ENCODE measurements at regions not wholly inside any gene's neighbourhood (a gene's known extent, or its start where the extent isn't known, plus 50 kb on each side); places are given as distances from the start of the nearest gene placed in this dataset.

DNA sequence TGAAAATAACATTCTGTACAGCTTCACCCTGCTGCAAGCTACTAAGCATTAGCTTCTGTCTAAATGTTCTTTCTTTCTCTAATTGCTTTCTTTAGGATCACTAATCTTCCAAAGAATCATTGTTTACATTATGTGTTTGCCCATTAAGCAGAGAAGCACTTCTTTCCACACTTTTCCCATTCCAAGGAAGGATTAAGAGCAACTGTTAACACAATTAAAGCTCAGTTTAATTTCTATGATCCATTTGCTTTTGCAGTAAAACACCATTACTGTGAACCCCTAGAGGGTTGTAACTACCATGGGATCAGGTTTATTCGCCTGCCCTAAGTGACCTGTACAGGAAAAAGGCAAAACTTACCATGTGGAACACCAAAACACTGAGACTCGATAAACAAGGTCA, 125.8 kb upstream of the ZNF385D start:
- no peaks in the 10 kb centered on the region for H3K27me3 ChIP-seq
- intact Hi-C loops (cut with DNase I; ENCODE audit: low total_unique reads), result no loop called here
- TF ChIP-seq POLR2A (IDR thresholded peaks at IDR 0.05) (no peak), POLR2AphosphoS5 (IDR thresholded peaks at IDR 0.05) (no peak)
- TF ChIP-seq, protein P1, sequence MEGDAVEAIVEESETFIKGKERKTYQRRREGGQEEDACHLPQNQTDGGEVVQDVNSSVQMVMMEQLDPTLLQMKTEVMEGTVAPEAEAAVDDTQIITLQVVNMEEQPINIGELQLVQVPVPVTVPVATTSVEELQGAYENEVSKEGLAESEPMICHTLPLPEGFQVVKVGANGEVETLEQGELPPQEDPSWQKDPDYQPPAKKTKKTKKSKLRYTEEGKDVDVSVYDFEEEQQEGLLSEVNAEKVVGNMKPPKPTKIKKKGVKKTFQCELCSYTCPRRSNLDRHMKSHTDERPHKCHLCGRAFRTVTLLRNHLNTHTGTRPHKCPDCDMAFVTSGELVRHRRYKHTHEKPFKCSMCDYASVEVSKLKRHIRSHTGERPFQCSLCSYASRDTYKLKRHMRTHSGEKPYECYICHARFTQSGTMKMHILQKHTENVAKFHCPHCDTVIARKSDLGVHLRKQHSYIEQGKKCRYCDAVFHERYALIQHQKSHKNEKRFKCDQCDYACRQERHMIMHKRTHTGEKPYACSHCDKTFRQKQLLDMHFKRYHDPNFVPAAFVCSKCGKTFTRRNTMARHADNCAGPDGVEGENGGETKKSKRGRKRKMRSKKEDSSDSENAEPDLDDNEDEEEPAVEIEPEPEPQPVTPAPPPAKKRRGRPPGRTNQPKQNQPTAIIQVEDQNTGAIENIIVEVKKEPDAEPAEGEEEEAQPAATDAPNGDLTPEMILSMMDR (IDR thresholded peaks at IDR 0.05), result no peak
- H3K9me3 ChIP-seq, result no peaks in the 10 kb centered on the region
- H3K27ac ChIP-seq, result no peak overlapping the region
- H3K4me3 ChIP-seq, result no peak overlapping the region
- H3K36me3 ChIP-seq, result no peaks in the 10 kb centered on the region
- DNase-seq (ENCODE audit: low spot score in 2 of 2), result no peak
- no peaks in the 10 kb centered on the region for H3K4me1 ChIP-seq

- Histone ChIP-seq H3K4me3 (no peak overlapping the region), H3K4me1 (no peaks in the 10 kb centered on the region), H3K9me3 (no peaks in the 10 kb centered on the region), H3K36me3 (no peaks in the 10 kb centered on the region), H3K27me3 (no peaks in the 10 kb centered on the region), H3K27ac (no peak overlapping the region)
- intact Hi-C loops (cut with DNase I; ENCODE audit: low total_unique reads), result no loop called here
- TF ChIP-seq POLR2A (IDR thresholded peaks at IDR 0.05) (no peak), POLR2AphosphoS5 (IDR thresholded peaks at IDR 0.05) (no peak)
- TF ChIP-seq, protein P1 (IDR thresholded peaks at IDR 0.05), result no peak
- no peak for DNase-seq (ENCODE audit: low spot score in 2 of 2)
Measured at GRCh38 chr3:21877214-21877754, 126.3 kb upstream of the ZNF385D start.

- H3K4me1 ChIP-seq, result no peaks in the 10 kb centered on the region
- no peaks in the 10 kb centered on the region for H3K36me3 ChIP-seq
- H3K9me3 ChIP-seq, result no peaks in the 10 kb centered on the region
- no peak for DNase-seq (ENCODE audit: low spot score in 2 of 2)
- TF ChIP-seq POLR2A (IDR thresholded peaks at IDR 0.05) (no peak), POLR2AphosphoS5 (IDR thresholded peaks at IDR 0.05) (no peak)
- TF ChIP-seq, protein P1 (IDR thresholded peaks at IDR 0.05), result no peak
- intact Hi-C loops (cut with DNase I; ENCODE audit: low total_unique reads), result no loop called here
- H3K4me3 ChIP-seq, result no peak overlapping the region
- no peaks in the 10 kb centered on the region for H3K27me3 ChIP-seq
- H3K27ac ChIP-seq, result no peak overlapping the region
Measured at GRCh38 chr3:21879184-21879886, 128.3 kb upstream of the ZNF385D start.

GRCh38 chr3:21888656-21889055, 137.6 kb upstream of the ZNF385D start:
- intact Hi-C loops (cut with DNase I; ENCODE audit: low total_unique reads), result no loop called here
- Histone ChIP-seq H3K27me3 (no peaks in the 10 kb centered on the region), H3K4me3 (no peak overlapping the region), H3K4me1 (no peaks in the 10 kb centered on the region), H3K9me3 (no peaks in the 10 kb centered on the region), H3K36me3 (no peaks in the 10 kb centered on the region), H3K27ac (no peak overlapping the region)
- no peak for DNase-seq (ENCODE audit: low spot score in 2 of 2)
- no peak for TF ChIP-seq POLR2AphosphoS5 (IDR thresholded peaks at IDR 0.05)
- TF ChIP-seq, protein P1 (IDR thresholded peaks at IDR 0.05), result no peak
- TF ChIP-seq POLR2A (IDR thresholded peaks at IDR 0.05), result no peak

GRCh38 chr3:21889166-21889565, 138.2 kb upstream of the ZNF385D start:
- H3K4me3 ChIP-seq, result no peak overlapping the region
- H3K9me3 ChIP-seq, result no peaks in the 10 kb centered on the region
- no peak overlapping the region for H3K27ac ChIP-seq
- H3K27me3 ChIP-seq, result no peaks in the 10 kb centered on the region
- intact Hi-C loops (cut with DNase I; ENCODE audit: low total_unique reads), result no loop called here
- no peaks in the 10 kb centered on the region for H3K4me1 ChIP-seq
- no peak for DNase-seq (ENCODE audit: low spot score in 2 of 2)
- TF ChIP-seq POLR2A (IDR thresholded peaks at IDR 0.05) (no peak), POLR2AphosphoS5 (IDR thresholded peaks at IDR 0.05) (no peak)
- TF ChIP-seq, protein P1 (IDR thresholded peaks at IDR 0.05), result no peak
- no peaks in the 10 kb centered on the region for H3K36me3 ChIP-seq
